Kidney tubule cell (primary cell): ENCODE measurements at regions not wholly inside any gene's neighbourhood (a gene's known extent, or its start where the extent isn't known, plus 50 kb on each side); places are given as distances from the start of the nearest gene placed in this dataset.
A peak's percentile ranks its signal among the peaks of the same experiment; 100 is the strongest.

Experiments
- DNase-seq: peaks from one replicate; pipeline ENCODE4 v3.0.0-alpha.2; 2018; ENCODE audit warnings: low spot score

DNA sequence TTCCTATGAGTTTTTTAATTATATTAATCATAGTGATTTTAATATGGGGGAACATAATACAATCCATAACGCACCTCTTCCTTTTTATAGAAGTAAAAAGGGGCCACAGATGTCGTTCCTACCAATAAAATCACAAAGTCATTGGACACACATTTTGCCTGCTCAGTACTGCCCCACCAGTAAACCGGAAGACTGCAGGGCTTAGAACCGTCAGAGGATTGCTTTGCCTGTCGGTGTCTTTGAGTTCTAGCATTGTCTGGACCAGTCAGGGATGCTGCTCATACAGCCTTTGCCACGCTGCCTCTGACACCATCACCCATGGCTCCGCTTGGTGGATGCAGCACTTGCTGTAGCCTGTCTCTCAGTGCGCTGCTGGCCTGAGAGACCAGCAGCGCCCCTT, 853.6 kb downstream of the C6orf118 start:
- no peak for DNase-seq

DNA sequence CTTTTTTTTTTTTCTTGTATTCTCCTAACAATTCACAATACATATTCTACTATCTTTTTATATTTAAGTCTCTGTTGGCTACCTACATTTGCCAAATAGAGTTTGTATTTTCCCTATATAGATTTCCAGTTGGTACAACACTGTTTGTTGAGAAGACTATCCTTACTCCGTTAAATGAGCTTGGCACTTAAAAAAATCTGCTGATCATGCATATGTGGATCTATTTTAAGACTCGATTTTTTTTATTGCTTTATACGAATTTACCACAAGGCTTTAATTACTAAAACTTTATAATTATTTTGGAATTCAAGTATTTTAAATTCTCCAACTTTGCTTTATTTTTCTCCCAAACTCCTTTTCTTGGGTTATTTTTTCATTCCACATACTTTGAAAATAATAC, 855.6 kb downstream of the C6orf118 start:
- no peak for DNase-seq

GRCh38 chr6:164442572-164442971, 866.8 kb downstream of the C6orf118 start:
- no peak for DNase-seq

DNA sequence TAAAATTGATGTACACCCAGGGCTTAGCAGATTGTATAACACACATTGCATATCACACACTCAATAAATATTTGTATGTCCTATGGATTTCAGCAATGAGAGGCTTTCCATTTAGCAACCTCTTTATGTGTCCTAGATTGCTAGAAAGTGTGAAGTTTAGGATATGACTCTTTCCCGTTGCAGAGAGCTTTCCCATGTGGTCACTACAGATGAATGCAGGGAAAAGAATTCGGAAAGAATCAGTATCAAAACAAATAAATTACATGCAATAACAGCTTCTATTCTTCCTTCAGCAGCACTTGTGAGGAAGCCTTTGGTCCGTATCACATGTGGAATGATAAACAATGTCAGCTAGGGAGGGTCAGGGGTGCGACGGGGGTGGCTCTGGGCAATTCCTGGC, 870.1 kb downstream of the C6orf118 start:
- DNase-seq = no peak

GRCh38 chr6:164436976-164437375, 872.4 kb downstream of the C6orf118 start:
- DNase-seq = no peak

DNA sequence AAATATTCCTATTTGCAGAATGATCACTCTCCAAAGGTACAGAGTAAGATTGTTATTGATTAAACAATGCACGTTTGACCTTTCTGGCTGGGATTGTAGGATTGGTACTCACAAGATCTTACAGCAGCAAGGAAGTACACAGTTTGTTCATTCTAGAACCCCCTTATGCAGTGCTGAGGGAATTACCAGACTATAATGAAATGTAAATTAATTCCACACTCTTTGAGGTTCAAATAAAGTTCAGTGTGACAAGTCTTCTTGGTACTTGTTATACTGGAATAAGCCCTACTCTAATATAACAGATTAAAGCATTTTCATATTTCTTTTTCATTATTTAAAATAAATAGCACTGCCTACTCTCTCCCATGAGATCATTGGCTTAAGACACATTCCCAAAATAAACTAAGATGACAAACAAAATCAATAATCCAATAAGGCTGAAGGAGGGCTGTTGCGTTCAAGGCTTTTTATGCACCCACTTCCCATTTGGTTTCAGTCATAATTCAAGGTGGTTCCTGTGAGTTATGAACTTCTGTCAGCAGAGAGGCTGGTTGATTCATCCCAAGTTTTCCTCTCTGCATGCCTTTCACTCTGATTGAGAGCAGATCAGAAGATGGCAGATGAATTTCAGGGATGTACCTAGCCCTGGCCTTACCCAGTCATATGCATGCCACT, 881.5 kb downstream of the C6orf118 start:
- DNase-seq = no peak

DNA sequence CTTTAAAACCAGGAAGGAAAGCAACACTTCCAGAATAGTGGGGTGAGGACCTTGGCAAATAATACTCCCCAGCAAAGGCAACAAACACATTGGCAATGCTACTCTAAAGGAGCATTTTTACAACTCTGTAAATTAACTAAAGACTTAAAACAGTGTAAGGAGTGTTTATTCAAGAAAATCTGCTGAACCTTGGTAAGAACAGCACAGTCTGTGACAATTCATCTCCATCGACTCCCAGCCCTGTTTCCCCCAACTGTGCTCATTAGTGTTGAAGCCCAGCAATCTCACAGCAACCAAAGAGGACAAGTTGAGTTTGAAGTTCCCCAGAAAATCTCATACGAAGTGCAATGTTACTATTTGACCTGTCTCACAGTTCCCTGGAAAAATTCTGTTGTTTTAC, 884.9 kb downstream of the C6orf118 start:
- DNase-seq = no peak

DNA sequence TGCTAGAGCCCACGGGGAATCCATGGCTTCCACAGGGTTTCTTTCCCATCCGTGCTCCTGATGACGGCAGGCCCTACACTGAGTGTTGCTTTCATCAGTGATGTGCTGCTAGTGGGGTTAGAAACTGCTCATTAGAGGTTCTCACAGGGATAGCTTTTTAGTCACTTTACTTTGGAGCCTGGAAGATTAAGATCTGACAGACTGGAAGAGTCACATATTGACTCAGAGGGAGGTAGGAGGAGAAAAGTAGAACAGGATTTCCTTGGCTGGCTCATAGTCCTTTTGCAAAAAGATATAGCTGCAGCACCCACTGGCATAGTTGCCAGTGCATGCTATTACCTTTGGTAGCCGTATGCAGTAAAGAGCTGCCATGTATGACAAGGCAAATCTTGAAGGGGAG, 890.3 kb downstream of the C6orf118 start:
- no peak for DNase-seq

DNA sequence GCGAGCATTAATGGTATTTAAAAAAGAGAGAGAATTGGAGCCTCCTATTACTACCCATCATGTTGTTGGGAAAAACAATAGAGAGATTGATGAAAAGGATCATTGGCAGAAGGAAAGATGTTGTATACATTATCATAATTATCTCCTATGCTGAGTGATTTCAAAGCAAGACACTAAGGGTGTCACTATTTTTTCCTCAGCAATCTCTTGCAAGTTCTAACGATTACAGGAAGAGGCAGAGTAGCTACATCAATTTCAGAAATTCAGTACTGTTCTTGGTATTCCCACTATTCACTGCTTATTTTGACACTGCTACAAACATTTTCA, 891.2 kb downstream of the C6orf118 start:
- no peak for DNase-seq

GRCh38 chr6:164417537-164418261, 891.7 kb downstream of the C6orf118 start:
- DNase-seq = no peak

DNA sequence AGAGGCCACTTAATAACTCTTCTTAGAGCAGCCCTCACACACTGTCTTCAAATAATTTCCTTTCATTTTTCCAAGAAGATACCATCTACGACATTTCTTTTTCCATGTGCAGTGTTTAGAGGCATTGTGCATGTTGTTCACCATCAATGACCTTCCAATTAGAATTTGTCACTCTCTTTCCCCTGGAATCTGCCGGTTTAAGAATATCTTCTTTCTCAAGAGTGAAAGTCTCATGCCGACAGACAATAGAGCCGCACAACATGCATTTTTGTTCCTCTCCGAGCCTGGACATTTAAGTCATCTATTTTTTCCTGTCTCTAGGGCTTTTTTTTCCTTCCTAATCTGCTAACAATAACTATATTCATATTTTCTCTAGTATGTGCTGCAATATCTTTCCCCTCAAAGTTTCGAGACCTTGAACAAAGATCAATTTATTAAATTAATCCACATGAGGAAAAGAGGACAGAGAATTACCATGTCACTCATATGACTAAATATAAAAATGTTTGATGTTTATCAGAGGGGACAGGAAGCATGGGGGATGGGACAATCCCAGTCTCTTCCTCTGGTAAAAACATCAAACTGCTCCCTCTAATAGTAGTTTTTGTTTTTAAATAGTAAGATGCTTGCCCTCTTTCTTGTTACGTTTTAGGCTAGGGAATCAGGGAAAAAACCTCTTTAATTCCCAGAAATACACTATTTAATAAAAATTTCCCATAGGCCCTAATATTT, 893.4 kb downstream of the C6orf118 start:
- DNase-seq = no peak

- DNase-seq = no peak
These were observed 894.7 kb downstream of the C6orf118 start for GRCh38 chr6:164414695-164415094.

- DNase-seq = no peak
These were observed 896.8 kb downstream of the C6orf118 start for GRCh38 chr6:164412566-164412965.

- DNase-seq = no peak
These were observed 899.4 kb downstream of the C6orf118 start for GRCh38 chr6:164410017-164410416.

DNA sequence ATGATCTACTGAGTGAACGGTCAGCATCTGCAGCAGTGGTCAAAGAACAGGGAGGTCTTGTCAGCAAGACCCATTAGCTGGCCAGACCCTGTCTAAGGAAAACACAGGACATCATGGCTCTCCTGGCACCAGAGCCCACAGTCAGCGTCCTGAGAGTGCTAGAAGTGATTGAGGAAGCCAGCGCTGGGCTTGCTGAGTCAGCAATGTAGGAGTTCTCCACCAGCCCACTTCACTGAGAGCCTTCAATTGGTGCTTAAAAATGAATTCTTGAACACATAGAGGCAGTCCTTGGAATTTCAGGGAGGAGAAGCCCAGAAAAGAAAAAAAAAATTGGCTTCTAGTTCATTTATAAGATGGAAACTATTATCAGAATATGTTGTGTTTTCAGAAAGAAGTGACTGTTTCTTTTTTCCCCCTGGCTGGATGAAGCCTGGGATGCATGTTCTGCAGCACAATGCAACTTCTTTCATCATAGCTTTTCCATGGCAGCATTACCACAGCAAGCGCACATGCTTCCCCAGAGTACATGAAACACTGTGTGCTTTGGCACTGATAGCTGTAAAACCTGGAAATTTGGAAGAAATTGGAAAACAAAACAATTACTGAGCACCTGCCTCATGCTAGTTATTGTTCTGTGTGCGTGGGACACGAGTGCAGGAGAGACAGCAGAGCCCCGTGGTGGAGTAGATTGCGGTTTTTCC, 899.9 kb downstream of the C6orf118 start:
- no peak for DNase-seq

GRCh38 chr6:164408868-164409267, 900.5 kb downstream of the C6orf118 start:
- no peak for DNase-seq

DNA sequence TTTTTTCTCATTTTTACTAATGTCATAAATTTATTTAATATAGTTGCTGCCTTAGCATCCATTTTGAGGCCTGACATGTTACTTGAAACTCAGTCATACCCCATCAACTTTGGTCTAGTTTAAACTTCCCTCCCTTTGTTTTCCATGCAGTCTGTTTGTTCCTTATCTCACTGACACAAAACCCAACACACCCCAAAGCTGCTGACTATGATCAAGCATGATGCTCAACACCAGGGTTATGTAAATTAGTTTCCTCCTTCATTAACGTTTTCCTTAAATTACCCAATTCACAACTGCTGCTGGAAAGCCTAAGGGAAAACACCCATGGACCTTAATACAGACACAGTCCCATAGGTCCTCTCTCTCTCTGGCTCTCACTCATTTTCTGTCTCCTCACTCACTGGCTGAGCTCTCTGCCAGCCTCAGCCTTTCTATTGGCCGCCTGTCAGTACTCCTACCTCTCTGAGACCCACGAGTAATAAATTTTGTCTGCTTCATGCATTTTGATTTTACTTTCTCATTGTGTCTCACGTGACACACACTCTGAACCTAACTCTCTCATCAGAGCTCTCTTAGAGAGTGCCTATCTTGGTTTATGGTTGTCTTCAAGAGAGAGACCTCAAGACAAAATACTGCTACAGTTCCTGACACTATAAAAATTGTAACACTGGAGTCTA, 904.5 kb downstream of the C6orf118 start:
- DNase-seq = no peak

- no peak for DNase-seq
These were observed 907.5 kb downstream of the C6orf118 start for GRCh38 chr6:164401871-164402270.

- DNase-seq = no peak
These were observed 910.8 kb downstream of the C6orf118 start for GRCh38 chr6:164398647-164399046.

DNA sequence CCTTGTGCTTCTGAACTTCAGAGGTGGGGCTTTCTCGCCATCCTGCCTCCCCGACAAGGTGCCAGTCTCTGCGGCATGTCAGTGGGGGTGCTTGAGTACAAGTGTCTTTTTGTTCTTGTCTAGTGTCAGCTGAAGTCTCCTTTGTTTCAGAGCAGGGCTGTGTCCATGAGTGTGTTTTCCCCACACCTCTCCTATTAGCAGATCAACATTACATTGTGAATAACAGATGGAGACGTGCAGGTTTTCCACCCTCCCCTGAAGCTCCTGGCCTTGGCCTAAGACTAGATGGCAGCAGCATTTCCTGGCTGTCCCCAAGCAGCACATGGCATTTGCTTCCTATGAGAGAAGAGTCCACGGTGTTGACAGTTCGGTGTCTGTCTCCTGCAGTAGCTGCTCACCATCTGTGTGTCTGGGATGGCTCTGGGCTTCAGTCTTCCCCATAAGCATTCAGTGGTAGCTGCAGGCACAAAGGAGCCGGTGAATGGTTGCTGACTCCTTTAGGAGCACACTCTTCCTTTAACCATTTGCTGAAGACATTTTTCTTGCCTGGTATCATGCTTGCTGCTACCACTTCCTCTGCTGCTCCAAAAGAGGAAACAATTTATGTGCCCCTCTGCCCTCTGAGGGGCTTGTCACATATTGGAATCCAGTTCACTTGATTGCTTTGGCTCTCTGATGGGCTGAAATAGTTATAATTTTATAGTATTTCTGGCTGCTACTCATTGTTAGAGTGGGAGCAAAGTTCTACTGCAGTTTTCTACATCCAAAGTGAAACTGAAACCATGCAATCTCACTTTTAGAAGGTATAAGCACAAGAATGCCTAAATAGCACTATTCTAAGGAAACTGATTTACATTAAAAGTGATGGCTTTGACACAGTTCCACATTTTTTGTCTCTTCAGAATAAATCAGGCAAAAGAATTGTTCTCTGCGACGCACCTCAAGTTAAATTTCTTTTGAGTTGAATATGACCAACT, 913.0 kb downstream of the C6orf118 start:
- peak; percentile 20 for DNase-seq

DNA sequence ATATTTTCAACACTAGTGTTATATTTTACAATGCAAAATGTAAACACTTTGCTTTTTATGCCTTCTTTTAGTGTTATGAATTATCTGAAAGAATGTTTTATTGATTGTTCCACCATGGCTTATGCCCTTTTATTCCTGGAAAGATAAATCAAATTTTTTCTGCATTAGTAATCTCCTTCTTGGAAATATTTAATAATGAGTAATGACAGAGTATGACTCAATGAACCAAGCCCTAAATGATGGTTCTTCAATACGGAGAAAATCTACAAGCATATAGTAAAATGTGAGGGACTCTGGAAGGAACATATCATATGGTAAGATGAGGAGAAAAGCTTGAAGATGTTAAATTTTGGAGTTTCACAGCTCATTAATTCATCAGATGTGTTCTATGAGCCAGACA, 929.6 kb downstream of the C6orf118 start:
- DNase-seq = peak; percentile 4
